Liver (tissue), 3 donors: ENCODE measurements at regions not wholly inside any gene's neighbourhood (a gene's known extent, or its start where the extent isn't known, plus 50 kb on each side); places are given as distances from the start of the nearest gene placed in this dataset.

ENCODE experiments used
- EGR1 ChIP-seq, 2 donors: IDR thresholded peaks; 2 replicates each; pipeline ENCODE4 v1.6.1; 2016 to 2018; ENCODE audit warnings: antibody characterized with exemption in 2 of 2, low read depth in 2 of 2
- HNF4A ChIP-seq, 2 donors: conservative IDR thresholded peaks; 2 replicates each; pipeline ENCODE4 v1.6.1; 2016; ENCODE audit warnings: antibody characterized with exemption in 2 of 2, mild to moderate bottlenecking in 2 of 2
- JUND ChIP-seq, 2 donors: IDR thresholded peaks; 2 replicates each; pipeline ENCODE4 v1.6.1; 2016; ENCODE audit warnings: antibody characterized with exemption in 2 of 2
- RAD21 ChIP-seq, 2 donors: IDR thresholded peaks; 2 replicates each; pipeline ENCODE4 v1.6.1; 2016; ENCODE audit warnings: antibody characterized with exemption in 2 of 2, mild to moderate bottlenecking in 2 of 2
- SP1 ChIP-seq: IDR thresholded peaks from 2 replicates; pipeline ENCODE4 v1.6.1; 2018; ENCODE audit warnings: antibody characterized with exemption, mild to moderate bottlenecking
- TAF1 ChIP-seq: conservative IDR thresholded peaks from 2 replicates; pipeline ENCODE4 v1.6.1; 2016; ENCODE audit warnings: antibody characterized with exemption, mild to moderate bottlenecking
- YY1 ChIP-seq: IDR thresholded peaks from 2 replicates; pipeline ENCODE4 v1.6.1; 2016; ENCODE audit warnings: antibody characterized with exemption, mild to moderate bottlenecking
- TF ChIP-seq, protein P1 (sequence below): IDR thresholded peaks from 2 replicates; pipeline ENCODE4 v1.6.1; 2016; ENCODE audit warnings: antibody characterized with exemption, mild to moderate bottlenecking
- TF ChIP-seq, protein P2 (sequence below): fragments of 150-350 bp; IDR thresholded peaks from 2 replicates; pipeline ENCODE4 v1.5.1; 2017; ENCODE audit warnings: improper control_type of control experiment, low read depth, low read length; ENCODE audit not compliant: missing input control
- TF ChIP-seq, protein P3 (sequence below): IDR thresholded peaks from 2 replicates; pipeline ENCODE4 v1.6.1; 2016; ENCODE audit warnings: antibody characterized with exemption
- TF ChIP-seq, protein P4 (sequence below): IDR thresholded peaks from 2 replicates; pipeline ENCODE4 v1.6.1; 2016; ENCODE audit warnings: antibody characterized with exemption
- TF ChIP-seq, protein P5 (sequence below): IDR thresholded peaks from 2 replicates; pipeline ENCODE4 v1.6.1; 2016; ENCODE audit warnings: antibody characterized with exemption
- donor health status: healthy.
- donor health status: healthy.

DNA sequence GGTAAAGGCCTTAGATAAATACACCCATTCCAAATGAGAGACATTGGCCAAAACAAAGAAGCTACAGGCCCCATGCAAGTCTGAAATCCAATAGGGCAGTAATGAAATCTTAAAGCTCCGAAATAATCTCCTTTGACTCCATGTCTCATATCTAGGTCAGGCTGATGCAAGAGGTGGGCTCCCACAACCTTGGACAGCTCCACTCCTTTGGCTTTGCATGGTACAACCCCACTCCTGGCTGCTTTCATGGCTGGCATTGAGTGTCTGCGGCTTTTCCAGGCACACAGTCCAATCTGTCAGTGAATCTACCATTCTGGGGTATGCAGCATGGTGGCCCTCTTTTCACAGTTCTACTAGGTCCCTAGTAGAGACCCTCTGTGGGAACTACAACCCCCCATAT, 762.5 kb downstream of the LIG4 start:
- TF ChIP-seq, protein P1, sequence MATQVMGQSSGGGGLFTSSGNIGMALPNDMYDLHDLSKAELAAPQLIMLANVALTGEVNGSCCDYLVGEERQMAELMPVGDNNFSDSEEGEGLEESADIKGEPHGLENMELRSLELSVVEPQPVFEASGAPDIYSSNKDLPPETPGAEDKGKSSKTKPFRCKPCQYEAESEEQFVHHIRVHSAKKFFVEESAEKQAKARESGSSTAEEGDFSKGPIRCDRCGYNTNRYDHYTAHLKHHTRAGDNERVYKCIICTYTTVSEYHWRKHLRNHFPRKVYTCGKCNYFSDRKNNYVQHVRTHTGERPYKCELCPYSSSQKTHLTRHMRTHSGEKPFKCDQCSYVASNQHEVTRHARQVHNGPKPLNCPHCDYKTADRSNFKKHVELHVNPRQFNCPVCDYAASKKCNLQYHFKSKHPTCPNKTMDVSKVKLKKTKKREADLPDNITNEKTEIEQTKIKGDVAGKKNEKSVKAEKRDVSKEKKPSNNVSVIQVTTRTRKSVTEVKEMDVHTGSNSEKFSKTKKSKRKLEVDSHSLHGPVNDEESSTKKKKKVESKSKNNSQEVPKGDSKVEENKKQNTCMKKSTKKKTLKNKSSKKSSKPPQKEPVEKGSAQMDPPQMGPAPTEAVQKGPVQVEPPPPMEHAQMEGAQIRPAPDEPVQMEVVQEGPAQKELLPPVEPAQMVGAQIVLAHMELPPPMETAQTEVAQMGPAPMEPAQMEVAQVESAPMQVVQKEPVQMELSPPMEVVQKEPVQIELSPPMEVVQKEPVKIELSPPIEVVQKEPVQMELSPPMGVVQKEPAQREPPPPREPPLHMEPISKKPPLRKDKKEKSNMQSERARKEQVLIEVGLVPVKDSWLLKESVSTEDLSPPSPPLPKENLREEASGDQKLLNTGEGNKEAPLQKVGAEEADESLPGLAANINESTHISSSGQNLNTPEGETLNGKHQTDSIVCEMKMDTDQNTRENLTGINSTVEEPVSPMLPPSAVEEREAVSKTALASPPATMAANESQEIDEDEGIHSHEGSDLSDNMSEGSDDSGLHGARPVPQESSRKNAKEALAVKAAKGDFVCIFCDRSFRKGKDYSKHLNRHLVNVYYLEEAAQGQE = no peak
- TF ChIP-seq, protein P2, sequence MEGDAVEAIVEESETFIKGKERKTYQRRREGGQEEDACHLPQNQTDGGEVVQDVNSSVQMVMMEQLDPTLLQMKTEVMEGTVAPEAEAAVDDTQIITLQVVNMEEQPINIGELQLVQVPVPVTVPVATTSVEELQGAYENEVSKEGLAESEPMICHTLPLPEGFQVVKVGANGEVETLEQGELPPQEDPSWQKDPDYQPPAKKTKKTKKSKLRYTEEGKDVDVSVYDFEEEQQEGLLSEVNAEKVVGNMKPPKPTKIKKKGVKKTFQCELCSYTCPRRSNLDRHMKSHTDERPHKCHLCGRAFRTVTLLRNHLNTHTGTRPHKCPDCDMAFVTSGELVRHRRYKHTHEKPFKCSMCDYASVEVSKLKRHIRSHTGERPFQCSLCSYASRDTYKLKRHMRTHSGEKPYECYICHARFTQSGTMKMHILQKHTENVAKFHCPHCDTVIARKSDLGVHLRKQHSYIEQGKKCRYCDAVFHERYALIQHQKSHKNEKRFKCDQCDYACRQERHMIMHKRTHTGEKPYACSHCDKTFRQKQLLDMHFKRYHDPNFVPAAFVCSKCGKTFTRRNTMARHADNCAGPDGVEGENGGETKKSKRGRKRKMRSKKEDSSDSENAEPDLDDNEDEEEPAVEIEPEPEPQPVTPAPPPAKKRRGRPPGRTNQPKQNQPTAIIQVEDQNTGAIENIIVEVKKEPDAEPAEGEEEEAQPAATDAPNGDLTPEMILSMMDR = no peak
- TF ChIP-seq RAD21 (IDR thresholded peaks at IDR 0.05) (no peak), YY1 (no peak), TAF1 (no peak), EGR1 (IDR thresholded peaks at IDR 0.05; ENCODE audit: low read depth in 2 of 2) (no peak), JUND (IDR thresholded peaks at IDR 0.05) (no peak), HNF4A (conservative IDR thresholded peaks at IDR 0.05) (no peak), SP1 (no peak)
- TF ChIP-seq, protein P3, sequence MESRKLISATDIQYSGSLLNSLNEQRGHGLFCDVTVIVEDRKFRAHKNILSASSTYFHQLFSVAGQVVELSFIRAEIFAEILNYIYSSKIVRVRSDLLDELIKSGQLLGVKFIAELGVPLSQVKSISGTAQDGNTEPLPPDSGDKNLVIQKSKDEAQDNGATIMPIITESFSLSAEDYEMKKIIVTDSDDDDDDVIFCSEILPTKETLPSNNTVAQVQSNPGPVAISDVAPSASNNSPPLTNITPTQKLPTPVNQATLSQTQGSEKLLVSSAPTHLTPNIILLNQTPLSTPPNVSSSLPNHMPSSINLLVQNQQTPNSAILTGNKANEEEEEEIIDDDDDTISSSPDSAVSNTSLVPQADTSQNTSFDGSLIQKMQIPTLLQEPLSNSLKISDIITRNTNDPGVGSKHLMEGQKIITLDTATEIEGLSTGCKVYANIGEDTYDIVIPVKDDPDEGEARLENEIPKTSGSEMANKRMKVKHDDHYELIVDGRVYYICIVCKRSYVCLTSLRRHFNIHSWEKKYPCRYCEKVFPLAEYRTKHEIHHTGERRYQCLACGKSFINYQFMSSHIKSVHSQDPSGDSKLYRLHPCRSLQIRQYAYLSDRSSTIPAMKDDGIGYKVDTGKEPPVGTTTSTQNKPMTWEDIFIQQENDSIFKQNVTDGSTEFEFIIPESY = no peak
- TF ChIP-seq, protein P4, sequence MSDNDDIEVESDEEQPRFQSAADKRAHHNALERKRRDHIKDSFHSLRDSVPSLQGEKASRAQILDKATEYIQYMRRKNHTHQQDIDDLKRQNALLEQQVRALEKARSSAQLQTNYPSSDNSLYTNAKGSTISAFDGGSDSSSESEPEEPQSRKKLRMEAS = no peak
- TF ChIP-seq, protein P5, sequence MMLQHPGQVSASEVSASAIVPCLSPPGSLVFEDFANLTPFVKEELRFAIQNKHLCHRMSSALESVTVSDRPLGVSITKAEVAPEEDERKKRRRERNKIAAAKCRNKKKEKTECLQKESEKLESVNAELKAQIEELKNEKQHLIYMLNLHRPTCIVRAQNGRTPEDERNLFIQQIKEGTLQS = no peak
